ENCODE measurements at regions not wholly inside any gene's neighbourhood (a gene's known extent, or its start where the extent isn't known, plus 50 kb on each side); places are given as distances from the start of the nearest gene placed in this dataset.

GRCh38 chr19:28026636-28027035, 1186.3 kb downstream of the UQCRFS1 start:
- no peak for DNase-seq (ENCODE audit: low read depth)

DNA sequence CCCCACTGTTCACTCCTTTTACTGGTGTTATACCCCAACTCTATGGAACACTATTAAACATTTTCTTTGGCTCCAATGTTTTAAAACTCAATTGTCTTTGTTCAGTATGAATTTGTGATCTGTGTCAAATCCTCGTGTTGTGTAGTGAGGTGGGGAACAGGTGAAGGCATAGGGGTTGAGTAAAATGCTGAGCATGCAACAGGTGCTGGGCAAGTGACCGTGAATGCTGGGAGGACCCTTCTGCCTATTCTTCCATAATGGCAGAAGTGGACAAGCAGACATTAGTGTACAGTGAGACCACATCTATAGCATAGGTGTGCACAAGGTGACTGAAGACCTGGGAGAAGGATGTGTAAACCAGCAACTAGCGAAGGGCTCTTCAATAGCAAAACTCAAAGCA, 1188.0 kb downstream of the UQCRFS1 start:
- DNase-seq (ENCODE audit: low read depth): no peak

GRCh38 chr19:28023064-28023463, 1189.9 kb downstream of the UQCRFS1 start:
- no peak for DNase-seq (ENCODE audit: low read depth)

GRCh38 chr19:28022506-28022905, 1190.4 kb downstream of the UQCRFS1 start:
- DNase-seq (ENCODE audit: low read depth): no peak

- no peak for DNase-seq (ENCODE audit: low read depth)
Observed at GRCh38 chr19:28021259-28022185, 1191.4 kb downstream of the UQCRFS1 start.

- no peak for DNase-seq (ENCODE audit: low read depth)
Observed at GRCh38 chr19:28020619-28021258, 1192.2 kb downstream of the UQCRFS1 start.

DNA sequence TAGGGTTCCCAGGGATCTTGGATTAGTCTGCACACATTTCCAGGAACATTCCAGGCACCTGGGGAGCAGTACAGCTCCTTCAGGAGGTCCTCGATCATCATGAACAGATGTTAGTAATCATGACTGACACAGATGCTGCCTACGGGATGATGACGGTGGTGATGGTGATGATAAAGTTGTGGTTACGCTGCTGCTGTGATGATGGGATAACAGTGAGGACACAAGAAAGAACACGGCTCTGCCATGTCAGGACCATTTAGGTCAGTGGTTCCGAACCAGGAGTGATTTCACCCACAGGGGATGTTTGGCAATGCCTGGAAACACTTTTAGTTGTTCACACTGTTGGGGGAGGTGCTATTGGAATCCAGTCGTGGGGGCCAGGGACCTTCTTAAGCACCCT, 1193.0 kb downstream of the UQCRFS1 start:
- no peak for DNase-seq (ENCODE audit: low read depth)

DNA sequence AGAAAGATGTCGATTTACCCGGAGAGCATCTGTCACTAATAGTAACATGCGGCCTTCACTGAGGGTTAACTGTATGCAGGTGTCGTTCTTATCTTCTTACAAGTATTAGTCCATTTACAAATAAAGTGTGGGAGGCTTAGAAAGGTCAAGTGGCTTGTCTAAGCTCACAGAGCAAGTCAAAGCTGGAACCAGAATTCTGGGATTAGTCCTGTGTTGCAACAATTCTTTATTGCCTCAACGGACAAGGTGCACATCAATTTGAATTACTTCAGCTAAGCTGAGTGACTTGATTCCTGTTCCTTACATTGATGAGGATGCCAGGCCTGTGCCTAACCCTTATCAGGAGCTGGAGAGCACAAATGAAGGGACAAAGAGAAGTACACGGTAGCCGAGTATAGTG, 1193.6 kb downstream of the UQCRFS1 start:
- no peak for DNase-seq (ENCODE audit: low read depth)

DNA sequence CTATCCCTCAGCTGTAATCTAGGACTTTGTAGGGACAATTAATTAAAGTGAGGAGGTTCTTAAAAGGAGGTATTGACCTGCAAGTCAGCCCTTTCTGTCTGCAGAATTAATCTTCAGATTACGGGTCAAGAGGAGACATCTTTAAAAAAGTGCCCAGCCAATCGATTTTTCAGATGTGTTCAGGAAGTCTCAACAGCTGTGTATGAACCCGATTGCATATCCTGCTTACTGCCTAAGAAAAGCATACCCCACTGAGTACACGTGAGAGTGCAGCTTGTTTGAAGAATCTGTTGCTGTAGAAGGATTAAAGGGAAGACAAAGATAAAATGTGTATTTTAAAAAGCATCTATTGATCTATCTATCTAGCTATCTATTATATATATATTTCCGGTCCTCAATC, 1194.5 kb downstream of the UQCRFS1 start:
- no peak for DNase-seq (ENCODE audit: low read depth)

GRCh38 chr19:28014615-28015405, 1198.1 kb downstream of the UQCRFS1 start:
- DNase-seq (ENCODE audit: low read depth): no peak

- no peak for DNase-seq (ENCODE audit: low read depth)
Observed at GRCh38 chr19:28012361-28012760, 1200.6 kb downstream of the UQCRFS1 start.

DNA sequence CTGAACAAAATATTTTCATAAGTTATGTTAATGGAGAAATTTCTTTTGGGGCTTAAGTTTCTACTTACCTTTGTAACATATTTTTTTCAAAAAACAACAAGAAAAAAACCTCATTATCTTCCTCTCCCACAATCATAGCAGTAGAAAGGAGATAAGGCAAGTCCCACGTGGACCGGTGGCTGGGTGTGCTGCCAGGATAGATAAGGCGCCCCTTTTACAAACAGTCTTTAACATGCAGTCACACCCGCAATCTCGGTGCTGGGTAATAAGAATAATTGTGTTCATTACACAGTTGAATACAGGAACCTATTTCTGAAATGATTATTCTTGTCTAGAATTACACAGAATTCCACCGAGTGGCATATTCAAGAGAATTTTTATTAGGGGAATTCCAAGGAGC, 1202.3 kb downstream of the UQCRFS1 start:
- DNase-seq (ENCODE audit: low read depth): no peak

DNA sequence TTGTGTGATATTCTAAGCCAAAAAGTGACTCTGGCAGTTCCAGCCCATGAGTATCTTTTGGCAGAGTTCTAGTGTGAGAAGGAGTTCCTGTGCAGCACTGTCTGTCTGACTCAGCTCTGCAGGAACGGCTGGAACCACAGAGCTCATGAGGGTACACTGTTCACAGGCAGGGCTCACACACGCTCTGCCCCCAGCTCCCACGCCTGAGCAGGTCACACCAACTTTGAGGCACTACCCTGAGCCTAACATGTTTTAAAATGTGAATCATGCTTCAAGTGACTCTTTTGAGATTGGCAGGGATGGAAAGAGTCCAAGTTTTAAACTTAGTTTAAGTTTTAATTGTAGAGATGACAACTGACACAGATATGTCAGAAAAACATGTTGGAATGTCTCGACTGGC, 1203.3 kb downstream of the UQCRFS1 start:
- no peak for DNase-seq (ENCODE audit: low read depth)

GRCh38 chr19:28008695-28009094, 1204.3 kb downstream of the UQCRFS1 start:
- DNase-seq (ENCODE audit: low read depth): no peak

GRCh38 chr19:28003543-28003942, 1209.4 kb downstream of the UQCRFS1 start:
- no peak for DNase-seq (ENCODE audit: low read depth)

- DNase-seq (ENCODE audit: low read depth): no peak
Observed at GRCh38 chr19:27997069-27997468, 1215.9 kb downstream of the UQCRFS1 start.

GRCh38 chr19:27993619-27994570, 1219.1 kb downstream of the UQCRFS1 start:
- no peak for DNase-seq (ENCODE audit: low read depth)

DNA sequence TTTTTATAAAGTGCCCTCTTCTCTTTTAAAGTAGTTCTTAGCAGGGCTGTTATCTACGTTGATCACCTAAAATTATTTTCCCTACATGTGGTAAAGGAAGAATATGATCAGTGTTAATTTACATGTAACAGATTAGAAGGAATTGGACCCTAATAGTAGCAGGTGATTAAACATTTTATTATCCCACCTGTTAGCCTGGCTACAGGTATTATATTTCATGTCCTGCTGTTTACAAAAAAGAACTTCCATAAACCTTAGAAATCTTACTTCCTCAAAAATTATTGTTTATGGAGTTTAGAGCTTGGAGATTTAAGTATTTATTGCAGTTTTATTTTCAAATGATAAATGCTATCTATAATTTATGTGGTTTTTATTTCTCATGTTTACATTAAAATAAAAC, 1226.7 kb downstream of the UQCRFS1 start:
- DNase-seq (ENCODE audit: low read depth): no peak

GRCh38 chr19:27975419-27976005, 1237.4 kb downstream of the UQCRFS1 start:
- no peak for DNase-seq (ENCODE audit: low read depth)

DNA sequence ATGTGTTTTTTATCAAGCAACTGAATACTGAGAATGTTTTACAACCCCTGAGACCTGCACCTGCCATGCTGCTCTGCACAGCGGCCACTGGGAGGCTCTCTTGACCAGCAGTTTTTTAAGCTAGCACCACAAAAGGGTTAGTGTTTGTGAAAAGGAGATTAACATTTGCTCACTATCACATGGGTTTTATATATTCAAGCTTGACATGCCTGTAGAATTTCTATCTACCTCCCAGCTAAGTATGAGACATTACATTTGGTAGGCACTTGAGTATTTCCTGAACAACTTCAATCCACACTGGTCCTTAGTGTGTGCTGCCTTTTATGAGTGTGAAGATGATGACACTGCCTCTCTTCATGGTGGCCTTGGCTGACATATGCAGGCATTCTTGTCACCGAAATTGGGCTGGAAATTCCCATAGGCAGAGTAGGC, 1238.9 kb downstream of the UQCRFS1 start:
- no peak for DNase-seq (ENCODE audit: low read depth)
